ENCODE measurements at regions not wholly inside any gene's neighbourhood (a gene's known extent, or its start where the extent isn't known, plus 50 kb on each side); places are given as distances from the start of the nearest gene placed in this dataset.

GRCh38 chr6:92757925-92758324 is 661.4 kb downstream of the EPHA7 start:
- H3K4me3 ChIP-seq (ENCODE audit: low read depth, low read length) = no peak overlapping the region
- TF ChIP-seq CTCF (IDR thresholded peaks at IDR 0.05; ENCODE audit: borderline replicate concordance, insufficient read depth, low read depth, low read length) = no peak

- H3K4me3 ChIP-seq (ENCODE audit: low read depth, low read length) = no peak overlapping the region
- no peak for TF ChIP-seq CTCF (IDR thresholded peaks at IDR 0.05; ENCODE audit: borderline replicate concordance, insufficient read depth, low read depth, low read length)
Measured at GRCh38 chr6:92756912-92757311, 662.4 kb downstream of the EPHA7 start.

- no peak for TF ChIP-seq CTCF (IDR thresholded peaks at IDR 0.05; ENCODE audit: borderline replicate concordance, insufficient read depth, low read depth, low read length)
- H3K4me3 ChIP-seq (ENCODE audit: low read depth, low read length) = no peak overlapping the region
Measured at GRCh38 chr6:92753956-92754355, 665.4 kb downstream of the EPHA7 start.

- no peak overlapping the region for H3K4me3 ChIP-seq (ENCODE audit: low read depth, low read length)
- no peak for TF ChIP-seq CTCF (IDR thresholded peaks at IDR 0.05; ENCODE audit: borderline replicate concordance, insufficient read depth, low read depth, low read length)
Measured at GRCh38 chr6:92752114-92752513, 667.2 kb downstream of the EPHA7 start.

- H3K4me3 ChIP-seq (ENCODE audit: low read depth, low read length) = no peak overlapping the region
- no peak for TF ChIP-seq CTCF (IDR thresholded peaks at IDR 0.05; ENCODE audit: borderline replicate concordance, insufficient read depth, low read depth, low read length)
Measured at GRCh38 chr6:92748131-92748530, 671.2 kb downstream of the EPHA7 start.

- no peak for TF ChIP-seq CTCF (IDR thresholded peaks at IDR 0.05; ENCODE audit: borderline replicate concordance, insufficient read depth, low read depth, low read length)
- no peak overlapping the region for H3K4me3 ChIP-seq (ENCODE audit: low read depth, low read length)
Measured at GRCh38 chr6:92737983-92738382, 681.4 kb downstream of the EPHA7 start.

GRCh38 chr6:92723390-92723931 is 695.9 kb downstream of the EPHA7 start:
- TF ChIP-seq CTCF (IDR thresholded peaks at IDR 0.05; ENCODE audit: borderline replicate concordance, insufficient read depth, low read depth, low read length) = no peak
- H3K4me3 ChIP-seq (ENCODE audit: low read depth, low read length) = no peak overlapping the region

Measured in GM12875 (cell line).